Activated naive CD8-positive, alpha-beta T cell treated with anti-CD3 and anti-CD28 coated beads, Interleukin-2, amount 50 U/mL, for 24 hours (primary cell): ENCODE measurements at regions not wholly inside any gene's neighbourhood (a gene's known extent, or its start where the extent isn't known, plus 50 kb on each side); places are given as distances from the start of the nearest gene placed in this dataset.
"Not testable (repeated sequence)": the region's sequence is repeated elsewhere in the genome, so short reads cannot be mapped to it uniquely, and the experiment has no call there.

Experiments used
- ATAC-seq: fragments of 150-1000 bp; cut with Tn5 transposase; one replicate; pipeline ENCODE4 v1.10.0; 2021
- DNase-seq: peaks from one replicate; pipeline ENCODE4 v3.0.0; 2021
- H3K27ac Mint-ChIP-seq: one replicate; pipeline ENCODE4 v1.8.0; 2021; ENCODE audit warnings: mild to moderate bottlenecking, mixed read lengths
- H3K27me3 Mint-ChIP-seq: one replicate; pipeline ENCODE4 v1.8.0; 2021; ENCODE audit warnings: mixed read lengths
- H3K36me3 Mint-ChIP-seq: one replicate; pipeline ENCODE4 v1.8.0; 2021; ENCODE audit warnings: low read depth, mixed read lengths
- H3K4me1 Mint-ChIP-seq: one replicate; pipeline ENCODE4 v1.8.0; 2021; ENCODE audit warnings: mixed read lengths
- H3K4me3 Mint-ChIP-seq: one replicate; pipeline ENCODE4 v1.8.0; 2021; ENCODE audit warnings: mild to moderate bottlenecking, moderate library complexity, mixed read lengths
- H3K9me3 Mint-ChIP-seq: one replicate; pipeline ENCODE4 v1.8.0; 2021; ENCODE audit warnings: mixed read lengths

DNA sequence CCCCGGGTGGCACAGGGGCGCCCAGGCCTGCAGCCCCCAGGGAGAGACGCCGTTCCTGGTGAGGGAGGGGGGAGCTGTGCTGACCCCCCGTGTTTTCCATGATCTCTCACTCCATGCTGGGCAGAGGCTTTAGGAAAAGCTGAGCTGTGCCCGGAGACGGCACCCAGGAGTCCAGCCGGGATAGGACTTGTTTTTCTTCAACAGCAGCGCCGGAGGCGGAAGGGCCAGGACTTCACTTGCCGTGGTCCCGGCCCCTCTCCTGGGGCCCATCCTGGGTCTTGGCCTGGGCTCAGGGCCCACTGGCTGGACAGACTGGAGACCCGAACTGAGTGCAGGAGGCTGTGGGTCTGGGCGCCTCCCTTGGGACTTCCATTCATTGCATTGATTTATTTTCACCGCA lies 176.8 kb upstream of the ZNF469 start:
- H3K36me3 Mint-ChIP-seq, ATAC-seq, H3K4me3 Mint-ChIP-seq, H3K4me1 Mint-ChIP-seq, H3K27me3 Mint-ChIP-seq, DNase-seq, H3K27ac Mint-ChIP-seq, H3K9me3 Mint-ChIP-seq: not testable (repeated sequence)

DNA sequence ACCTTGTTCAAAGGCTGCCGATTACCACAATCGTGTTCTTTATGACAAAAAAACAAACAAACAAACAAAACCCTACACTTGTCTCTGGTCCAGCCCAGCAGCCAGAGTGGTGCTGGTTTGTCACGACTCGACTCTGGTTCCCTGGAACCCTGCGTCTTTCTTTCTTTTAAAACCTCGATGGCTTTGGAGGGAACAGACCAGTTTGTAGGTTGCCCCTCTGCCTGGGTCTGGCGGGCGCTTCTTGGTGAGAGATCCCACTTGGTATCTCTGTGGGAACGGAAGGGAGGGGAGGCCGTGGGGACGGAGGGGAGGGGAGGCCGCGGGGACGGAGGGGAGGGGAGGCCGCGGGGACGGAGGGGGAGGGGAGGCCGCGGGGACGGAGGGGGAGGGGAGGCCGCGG lies 176.2 kb upstream of the ZNF469 start:
- not testable (repeated sequence) for H3K4me1 Mint-ChIP-seq, H3K36me3 Mint-ChIP-seq, H3K9me3 Mint-ChIP-seq, DNase-seq, H3K4me3 Mint-ChIP-seq, H3K27ac Mint-ChIP-seq, H3K27me3 Mint-ChIP-seq, ATAC-seq

DNA sequence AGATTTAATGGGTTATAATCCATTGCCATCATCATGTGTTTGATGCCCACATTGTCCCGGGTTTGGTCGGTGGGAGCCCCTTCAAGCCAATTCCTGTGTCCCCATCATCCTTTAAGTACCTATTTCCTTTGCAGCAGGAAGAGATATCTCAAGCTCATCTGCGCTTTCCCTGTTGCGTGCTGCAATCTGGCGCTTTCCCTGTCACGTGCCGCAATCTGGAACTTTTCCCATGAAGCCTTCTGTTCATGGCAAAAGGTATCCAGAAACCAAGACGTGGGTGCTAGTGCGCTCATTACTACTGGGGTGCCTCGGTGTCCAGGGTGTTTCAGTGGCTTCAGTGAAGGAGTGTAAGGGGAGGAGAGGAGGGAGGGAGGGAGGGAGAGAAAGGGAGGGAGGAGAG lies 174.6 kb upstream of the ZNF469 start:
- H3K27me3 Mint-ChIP-seq = peaks cover 3% of the 10 kb centered on the region
- H3K4me3 Mint-ChIP-seq = no peak overlapping the region
- H3K4me1 Mint-ChIP-seq = no peaks in the 10 kb centered on the region
- no peaks in the 10 kb centered on the region for H3K36me3 Mint-ChIP-seq
- H3K9me3 Mint-ChIP-seq = peaks cover 5% of the 10 kb centered on the region
- DNase-seq (no peak), ATAC-seq (no peak)
- H3K27ac Mint-ChIP-seq = no peak overlapping the region

DNA sequence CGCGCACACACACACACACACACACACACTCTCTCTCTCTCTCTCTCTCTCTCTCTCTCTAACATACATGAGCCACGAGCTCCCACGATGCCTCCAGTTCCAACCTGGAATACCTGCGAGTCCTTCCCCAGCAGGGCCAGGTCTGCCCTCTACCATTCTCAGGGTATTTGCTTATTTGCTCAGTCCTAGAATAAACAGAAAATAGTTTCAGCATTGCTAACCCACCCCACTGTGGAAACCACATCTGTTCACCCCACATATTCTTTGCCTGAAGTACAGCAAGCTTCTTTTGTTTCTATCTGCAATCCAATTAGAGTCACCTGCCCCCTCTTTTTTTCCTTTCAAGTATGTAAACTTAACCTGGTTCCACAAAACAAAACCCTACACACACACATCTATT lies 174.0 kb upstream of the ZNF469 start:
- H3K27ac Mint-ChIP-seq, H3K36me3 Mint-ChIP-seq, H3K27me3 Mint-ChIP-seq, DNase-seq, H3K9me3 Mint-ChIP-seq, H3K4me1 Mint-ChIP-seq, H3K4me3 Mint-ChIP-seq, ATAC-seq: not testable (repeated sequence)

DNA sequence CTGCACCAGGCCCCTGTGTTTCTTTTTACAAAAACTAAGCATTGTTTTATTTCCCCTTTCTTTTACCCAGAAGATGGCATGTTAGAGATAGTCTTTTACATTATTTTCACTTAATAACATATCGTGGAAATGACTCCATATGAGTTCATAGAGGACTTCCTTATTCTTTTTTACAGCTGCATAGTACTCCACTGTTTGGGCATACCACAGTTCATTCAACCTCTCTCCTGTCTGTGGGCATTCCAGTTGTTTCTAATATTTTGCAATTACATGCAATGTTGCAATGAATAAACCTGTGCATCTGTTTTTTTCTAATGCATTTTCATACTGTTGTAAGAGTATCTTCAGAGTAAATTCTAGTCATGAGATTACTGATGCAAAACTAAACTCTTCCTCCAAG lies 173.2 kb upstream of the ZNF469 start:
- H3K27ac Mint-ChIP-seq, H3K36me3 Mint-ChIP-seq, H3K4me3 Mint-ChIP-seq, H3K27me3 Mint-ChIP-seq, H3K9me3 Mint-ChIP-seq, DNase-seq, ATAC-seq, H3K4me1 Mint-ChIP-seq: not testable (repeated sequence)

DNA sequence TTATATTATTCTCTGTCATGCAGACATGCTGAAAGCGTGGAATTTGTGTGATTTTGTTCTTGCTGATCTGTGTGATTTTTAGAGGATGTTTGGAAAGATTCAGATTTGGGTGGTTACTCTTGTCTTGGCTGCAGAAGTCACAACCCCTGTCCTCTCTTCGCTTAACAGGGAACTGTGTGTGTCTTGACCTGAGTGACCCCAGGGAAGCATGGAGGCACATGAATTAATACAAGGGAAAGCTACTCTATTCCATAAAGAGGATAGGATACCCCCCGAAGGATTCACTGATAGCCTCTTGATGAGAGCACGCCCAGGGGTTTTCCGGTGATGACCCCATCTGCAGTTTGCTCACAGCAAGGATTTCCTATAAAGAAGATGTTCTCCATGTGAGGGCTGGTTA lies 168.8 kb upstream of the ZNF469 start:
- not testable (repeated sequence) for H3K27ac Mint-ChIP-seq, H3K4me1 Mint-ChIP-seq, H3K36me3 Mint-ChIP-seq, ATAC-seq, DNase-seq, H3K4me3 Mint-ChIP-seq, H3K27me3 Mint-ChIP-seq
- peaks cover 16% of the 10 kb centered on the region for H3K9me3 Mint-ChIP-seq

DNA sequence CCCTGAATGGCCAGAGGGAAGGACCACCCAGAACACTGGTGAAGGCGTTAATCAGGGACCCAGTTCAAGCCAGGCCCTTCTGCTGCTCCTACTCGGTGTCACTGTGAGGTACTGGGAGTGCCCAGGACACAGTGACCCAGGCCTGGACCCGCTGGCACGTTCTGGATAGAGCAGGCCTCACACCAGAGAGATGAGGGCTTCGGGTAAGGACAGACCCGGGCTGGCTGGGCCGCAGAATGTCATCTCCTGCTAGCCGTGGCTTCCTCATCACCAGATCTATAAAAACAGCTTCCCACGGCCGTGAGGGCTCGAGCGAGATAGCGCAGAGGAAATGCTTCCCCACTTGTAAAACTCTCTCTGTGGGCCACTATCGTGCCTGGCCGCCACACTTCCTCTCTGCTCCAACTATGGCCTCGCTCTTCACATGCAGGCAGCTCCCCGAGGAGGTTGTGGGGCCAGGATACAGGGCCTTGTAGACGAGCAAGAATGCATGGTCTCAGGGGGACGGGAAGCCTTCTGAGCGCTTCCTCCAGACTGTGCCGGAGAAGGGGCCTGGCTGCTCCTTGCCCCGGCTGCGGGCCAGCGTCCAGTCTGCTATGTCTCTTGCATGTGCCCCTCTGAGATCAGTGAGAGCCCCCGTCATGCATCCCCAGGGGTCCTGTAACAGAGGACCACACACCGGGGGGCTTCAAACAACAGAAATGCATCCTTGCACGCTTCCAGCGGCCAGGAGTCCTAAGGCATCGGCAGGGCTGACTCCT lies 161.6 kb upstream of the ZNF469 start:
- not testable (repeated sequence) for H3K27me3 Mint-ChIP-seq, H3K4me1 Mint-ChIP-seq, H3K27ac Mint-ChIP-seq, H3K36me3 Mint-ChIP-seq, H3K4me3 Mint-ChIP-seq, ATAC-seq, DNase-seq, H3K9me3 Mint-ChIP-seq

DNA sequence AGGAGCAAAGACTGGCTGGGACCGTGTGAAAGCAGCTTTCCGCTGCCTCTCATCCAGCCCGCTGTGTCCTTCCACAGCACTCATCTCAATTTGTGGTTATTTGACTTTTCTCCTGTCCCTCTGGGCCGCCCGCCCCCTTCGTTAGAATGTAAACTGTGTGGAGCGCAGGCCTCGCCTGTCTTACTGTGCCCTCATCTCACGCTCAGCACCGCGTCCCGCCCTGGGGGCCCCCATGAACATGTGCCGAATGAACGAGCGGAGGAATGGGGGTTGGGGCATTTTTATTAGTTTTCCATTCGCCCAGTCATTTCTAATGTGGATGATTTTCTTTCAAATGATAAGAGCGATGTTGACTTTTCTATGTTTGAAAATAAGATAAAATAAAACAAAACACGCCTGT lies 159.1 kb upstream of the ZNF469 start:
- not testable (repeated sequence) for H3K27ac Mint-ChIP-seq, H3K36me3 Mint-ChIP-seq, H3K27me3 Mint-ChIP-seq, DNase-seq, H3K4me1 Mint-ChIP-seq, H3K4me3 Mint-ChIP-seq, H3K9me3 Mint-ChIP-seq, ATAC-seq

DNA sequence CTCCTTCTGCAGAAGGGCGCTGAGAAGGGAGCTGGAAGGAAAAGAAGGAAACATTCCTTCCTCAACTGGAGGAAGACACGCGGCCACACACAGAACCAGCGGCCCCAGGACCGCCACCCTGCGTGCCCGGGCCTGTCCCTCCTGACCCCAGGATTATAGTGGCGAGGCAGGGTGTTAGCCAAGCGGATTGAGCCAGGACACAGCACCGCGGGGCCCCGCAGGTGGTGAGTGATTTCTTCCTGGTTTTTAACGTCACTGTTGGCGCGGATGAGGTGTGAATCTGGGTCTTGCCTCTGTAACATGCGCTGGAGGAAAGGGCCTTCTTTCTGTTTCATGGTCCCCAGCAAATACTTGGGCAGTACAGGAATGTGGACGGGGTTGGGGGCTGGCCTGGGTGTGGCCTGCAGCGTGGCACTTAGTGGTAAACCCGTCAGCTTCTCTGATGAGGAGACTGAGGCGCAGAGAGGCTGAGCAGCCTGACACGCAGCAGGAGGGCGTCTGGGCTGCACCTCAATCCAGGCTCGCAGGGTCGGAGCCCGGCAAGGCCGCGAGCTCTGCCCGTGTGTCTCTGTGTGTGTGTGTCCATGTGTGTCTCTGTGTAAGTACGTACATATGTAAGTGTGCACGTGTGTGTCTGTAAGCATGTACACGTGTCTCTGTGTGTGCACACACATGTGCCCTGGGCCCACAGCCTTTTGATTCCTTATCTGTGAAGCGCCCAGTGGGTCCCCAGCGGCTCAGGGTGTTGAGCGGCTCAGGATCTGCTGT lies 158.4 kb upstream of the ZNF469 start:
- not testable (repeated sequence) for H3K4me1 Mint-ChIP-seq, H3K4me3 Mint-ChIP-seq, H3K27me3 Mint-ChIP-seq, DNase-seq, ATAC-seq, H3K27ac Mint-ChIP-seq, H3K9me3 Mint-ChIP-seq, H3K36me3 Mint-ChIP-seq

DNA sequence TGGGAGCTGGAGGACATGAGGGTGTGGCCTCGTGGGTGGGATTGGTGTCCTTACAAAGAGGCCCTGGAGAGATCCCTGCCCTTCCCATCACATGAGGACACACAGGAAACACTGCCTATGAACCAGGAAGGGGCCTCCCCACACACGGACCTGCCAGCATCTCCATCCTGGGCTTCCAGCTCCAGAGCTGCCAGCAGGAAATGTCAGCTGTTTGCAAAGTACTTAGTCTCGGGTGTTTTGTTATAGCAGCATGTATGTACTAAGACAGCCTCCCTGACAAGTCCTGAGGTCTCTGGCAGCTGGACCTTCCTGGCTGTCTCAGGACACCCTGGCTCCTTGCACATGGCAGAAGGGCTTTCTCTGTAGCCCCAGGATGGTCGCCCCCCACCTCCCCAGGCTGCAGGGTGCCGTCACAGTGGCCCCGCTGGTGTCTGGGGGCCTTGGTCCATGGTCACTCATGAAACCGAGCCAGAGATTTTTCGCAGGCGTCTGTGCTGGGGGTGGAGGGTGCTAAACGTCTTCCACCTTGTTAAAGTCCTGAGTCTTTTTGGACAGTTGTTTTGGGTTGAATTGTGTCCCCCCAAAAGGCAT lies 157.0 kb upstream of the ZNF469 start:
- not testable (repeated sequence) for ATAC-seq, H3K9me3 Mint-ChIP-seq, H3K27ac Mint-ChIP-seq, H3K4me1 Mint-ChIP-seq, H3K4me3 Mint-ChIP-seq, H3K27me3 Mint-ChIP-seq, DNase-seq, H3K36me3 Mint-ChIP-seq

DNA sequence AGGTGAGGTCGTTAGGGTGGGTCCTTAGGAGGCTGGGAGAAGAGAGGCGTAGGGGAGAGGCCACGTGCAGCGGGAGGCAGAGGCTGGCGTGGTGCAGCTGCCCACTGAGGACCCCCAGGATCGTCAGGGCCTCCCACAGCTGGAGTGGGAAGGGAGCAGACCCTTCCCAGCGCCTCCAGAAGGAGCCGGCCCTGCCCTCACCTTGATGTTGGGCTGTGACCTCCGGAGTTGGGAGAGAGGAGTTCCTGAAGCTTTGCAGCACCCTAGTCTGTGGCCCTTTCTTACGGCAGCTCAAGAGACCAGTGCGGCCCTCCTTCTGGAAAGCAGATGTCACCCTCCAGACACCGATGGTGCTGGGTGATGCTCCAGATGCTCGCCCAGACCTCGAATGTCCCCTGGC lies 156.5 kb upstream of the ZNF469 start:
- H3K9me3 Mint-ChIP-seq, DNase-seq, ATAC-seq, H3K27ac Mint-ChIP-seq, H3K4me3 Mint-ChIP-seq, H3K36me3 Mint-ChIP-seq, H3K4me1 Mint-ChIP-seq, H3K27me3 Mint-ChIP-seq: not testable (repeated sequence)

DNA sequence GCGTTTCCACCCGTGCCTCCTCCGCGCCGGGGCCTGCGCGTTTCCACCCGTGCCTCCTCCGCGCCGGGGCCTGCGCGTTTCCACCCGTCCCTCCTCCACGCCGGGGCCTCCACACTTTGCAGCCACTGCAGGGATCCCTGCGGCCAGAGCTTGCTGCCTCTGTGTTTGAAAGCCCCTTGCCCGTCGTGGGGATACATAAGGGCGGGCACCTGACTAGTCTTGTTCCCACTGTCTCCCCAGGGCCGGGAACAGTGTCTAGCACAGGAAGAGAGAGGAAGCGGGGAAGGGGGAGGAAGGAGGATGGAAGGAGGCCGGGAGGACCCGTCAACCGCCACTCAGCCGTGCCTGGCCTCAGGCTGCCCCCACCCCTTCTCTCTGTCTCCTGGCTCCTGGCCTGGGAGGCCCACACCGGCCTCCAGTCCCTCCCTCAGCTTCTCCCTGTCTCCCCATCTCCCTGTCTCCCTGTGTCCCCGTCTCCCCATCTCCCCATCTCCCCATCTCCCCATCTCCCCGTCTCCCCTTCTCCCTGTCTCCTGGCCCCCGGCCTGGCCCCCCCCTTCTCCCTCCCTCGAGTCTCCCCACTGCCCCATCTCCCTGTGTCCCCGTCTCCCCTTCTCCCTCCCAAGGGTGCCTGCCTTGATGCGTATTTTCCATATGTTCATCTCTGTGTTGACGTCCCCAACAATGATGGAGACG lies 155.6 kb upstream of the ZNF469 start:
- H3K4me3 Mint-ChIP-seq, H3K27me3 Mint-ChIP-seq, H3K4me1 Mint-ChIP-seq, H3K27ac Mint-ChIP-seq, H3K36me3 Mint-ChIP-seq, H3K9me3 Mint-ChIP-seq, ATAC-seq, DNase-seq: not testable (repeated sequence)

DNA sequence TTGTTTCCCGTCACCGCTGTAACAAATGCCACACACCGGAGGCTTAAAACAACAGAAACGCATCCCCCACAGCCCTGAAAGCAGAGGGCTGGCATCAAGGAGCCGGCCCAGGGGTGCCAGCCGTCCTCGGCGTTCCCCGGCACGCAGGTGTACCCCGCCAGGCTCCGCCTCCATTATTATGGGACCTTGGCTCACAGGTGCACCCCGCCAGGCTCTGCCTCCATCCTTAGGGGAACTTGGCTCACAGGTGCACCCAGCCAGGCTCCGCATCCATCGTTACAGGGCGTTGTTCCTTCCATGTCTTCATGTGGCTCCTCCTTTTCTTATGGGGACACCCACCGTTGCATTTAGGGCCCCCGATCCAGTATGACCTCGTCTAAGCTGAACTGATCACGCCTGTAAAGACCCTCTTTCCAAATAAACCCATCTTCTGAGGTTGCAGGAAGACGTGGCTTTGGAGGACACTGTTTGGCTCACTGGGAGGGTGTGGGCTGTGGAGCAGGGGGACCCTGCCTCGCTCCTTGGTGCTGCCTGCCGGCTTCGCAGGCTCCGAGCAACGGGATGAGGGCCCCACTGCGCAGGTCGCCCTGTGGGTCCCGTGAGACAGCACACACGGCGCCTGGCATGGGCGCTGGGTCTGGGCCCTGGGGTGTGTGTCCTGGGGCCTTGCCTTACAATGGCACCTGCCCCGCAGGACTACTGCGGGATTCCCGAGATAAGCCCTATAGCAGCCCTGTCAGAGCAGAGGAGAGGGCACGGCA lies 154.9 kb upstream of the ZNF469 start:
- not testable (repeated sequence) for H3K4me1 Mint-ChIP-seq, H3K27me3 Mint-ChIP-seq, DNase-seq, H3K9me3 Mint-ChIP-seq, ATAC-seq, H3K27ac Mint-ChIP-seq, H3K4me3 Mint-ChIP-seq, H3K36me3 Mint-ChIP-seq

DNA sequence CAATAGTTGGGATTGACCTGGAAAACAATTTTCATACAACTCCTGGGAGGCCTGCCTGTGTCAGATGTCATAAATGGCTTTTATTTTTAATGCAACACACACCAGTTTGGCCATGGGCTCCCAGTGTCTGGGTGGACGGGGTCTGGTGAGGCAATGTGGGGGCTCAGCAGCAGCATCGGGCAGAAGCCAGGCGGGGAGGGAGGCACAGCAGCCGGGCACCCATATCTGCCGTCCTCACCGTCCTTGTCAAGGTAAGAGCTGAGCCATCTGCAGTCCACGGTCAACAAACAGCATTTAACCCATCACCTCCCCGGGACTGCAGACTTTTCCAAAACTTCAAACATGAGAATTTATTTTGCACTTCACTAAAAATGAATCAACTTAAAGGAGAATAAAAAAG lies 154.0 kb upstream of the ZNF469 start:
- not testable (repeated sequence) for ATAC-seq, H3K36me3 Mint-ChIP-seq, H3K27ac Mint-ChIP-seq, DNase-seq, H3K4me3 Mint-ChIP-seq, H3K4me1 Mint-ChIP-seq, H3K9me3 Mint-ChIP-seq, H3K27me3 Mint-ChIP-seq
